Transverse colon (tissue), 4 donors: ENCODE measurements at regions not wholly inside any gene's neighbourhood (a gene's known extent, or its start where the extent isn't known, plus 50 kb on each side); places are given as distances from the start of the nearest gene placed in this dataset.

ENCODE experiments used
- CTCF ChIP-seq, 5 experiments: fragments of 200-600 bp in 3 of 5; fragments of 450-650 bp in 2 of 5; sonication (generic) in 3 of 5; IDR thresholded peaks; 1 replicate in 2 of 5; 2 replicates in 3 of 5; pipeline ENCODE4 v1.5.1; 2016 to 2017; ENCODE audit warnings: antibody characterized with exemption in 5 of 5, inconsistent platforms in 3 of 5, mild to moderate bottlenecking in 2 of 5, moderate library complexity in 1 of 5
- EP300 ChIP-seq: sonication (generic); formaldehyde crosslinking; IDR thresholded peaks from one replicate; pipeline ENCODE4 v1.6.1; 2017; ENCODE audit warnings: antibody characterized with exemption, low read depth
- POLR2A ChIP-seq: fragments of 450-650 bp; IDR thresholded peaks from one replicate; pipeline ENCODE4 v1.6.1; 2016; ENCODE audit warnings: antibody characterized with exemption, mild to moderate bottlenecking, moderate library complexity
- POLR2AphosphoS5 ChIP-seq, 3 donors: sonication (generic); formaldehyde crosslinking; IDR thresholded peaks; one replicate each; pipeline ENCODE4 v1.6.1; 2016; ENCODE audit warnings: antibody characterized with exemption in 3 of 3

- TF ChIP-seq CTCF (IDR thresholded peaks at IDR 0.05): no peak
- TF ChIP-seq POLR2AphosphoS5 (IDR thresholded peaks at IDR 0.05): no peak
- TF ChIP-seq POLR2A: no peak
- no peak for TF ChIP-seq EP300
Measured at GRCh38 chr11:23166376-23166775, 306.1 kb upstream of the CCDC179 start.
